Hematopoietic multipotent progenitor cell treated with erythropoietin and hydrocortisone succinate and interleukin-3 and kit ligand, for 15 days (in vitro differentiated cells): ENCODE measurements at regions not wholly inside any gene's neighbourhood (a gene's known extent, or its start where the extent isn't known, plus 50 kb on each side); places are given as distances from the start of the nearest gene placed in this dataset.
"Not testable (repeated sequence)": the region's sequence is repeated elsewhere in the genome, so short reads cannot be mapped to it uniquely, and the experiment has no call there.

Experiments used
- DNase-seq: peaks from one replicate; pipeline ENCODE4 v3.0.0-alpha.2; 2015; ENCODE audit warnings: low spot score

DNA sequence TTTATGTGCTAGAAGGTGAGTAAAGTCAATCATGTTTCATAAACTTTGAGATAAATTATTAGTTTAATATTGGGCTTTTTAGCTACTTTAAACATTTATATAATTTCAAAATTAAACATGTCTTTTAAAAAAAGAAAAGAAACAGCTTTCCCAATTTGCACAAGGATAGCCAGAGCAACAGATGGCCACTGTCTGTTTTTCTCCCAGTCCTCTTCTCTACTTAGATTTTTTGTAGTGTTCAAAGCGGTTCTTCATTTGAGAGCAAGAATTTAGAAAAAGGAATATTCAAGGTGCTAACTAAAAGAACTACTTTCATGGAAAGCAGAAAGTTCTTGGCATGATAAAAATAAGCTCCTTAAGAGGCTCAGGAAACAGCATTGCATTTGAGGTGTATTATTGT, 128.3 kb upstream of the MIR17HG start:
- DNase-seq: no peak

DNA sequence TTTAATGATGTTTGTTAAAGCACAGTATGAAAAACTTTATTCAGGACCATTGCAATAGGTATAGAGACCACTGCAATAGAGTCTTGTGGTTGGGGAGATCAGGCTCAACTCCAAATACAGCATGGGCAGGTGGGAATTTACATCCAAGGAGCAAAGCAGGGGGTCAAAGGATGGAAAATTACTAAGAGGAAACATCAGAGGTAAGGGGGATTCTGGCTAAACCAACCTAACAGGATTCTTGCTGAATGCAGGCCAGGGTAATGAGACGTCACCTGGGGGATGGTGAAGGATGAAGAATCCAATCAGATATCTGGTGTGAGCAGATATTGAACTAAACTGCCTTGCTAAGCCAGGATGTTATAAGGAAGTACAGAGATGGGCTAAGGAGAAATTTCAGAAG, 126.6 kb upstream of the MIR17HG start:
- DNase-seq: no peak

DNA sequence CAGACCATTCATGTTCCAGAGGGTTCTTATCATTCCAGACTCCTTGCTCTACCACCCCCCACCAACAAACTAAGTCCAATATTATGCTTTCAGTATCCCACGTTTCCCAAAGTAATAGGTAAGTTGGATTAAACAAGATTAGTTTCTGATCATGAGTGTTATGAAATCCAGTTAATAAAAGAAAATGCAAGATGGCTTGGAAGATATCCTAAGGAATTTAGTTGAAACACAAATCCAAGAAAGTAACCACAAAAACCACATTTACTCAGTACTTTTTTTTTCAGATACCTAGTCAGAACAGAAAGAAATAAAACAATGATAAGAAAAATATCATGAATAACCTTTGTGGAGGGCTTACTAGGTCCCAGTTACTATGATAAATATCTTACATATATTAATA, 119.4 kb upstream of the MIR17HG start:
- no peak for DNase-seq

DNA sequence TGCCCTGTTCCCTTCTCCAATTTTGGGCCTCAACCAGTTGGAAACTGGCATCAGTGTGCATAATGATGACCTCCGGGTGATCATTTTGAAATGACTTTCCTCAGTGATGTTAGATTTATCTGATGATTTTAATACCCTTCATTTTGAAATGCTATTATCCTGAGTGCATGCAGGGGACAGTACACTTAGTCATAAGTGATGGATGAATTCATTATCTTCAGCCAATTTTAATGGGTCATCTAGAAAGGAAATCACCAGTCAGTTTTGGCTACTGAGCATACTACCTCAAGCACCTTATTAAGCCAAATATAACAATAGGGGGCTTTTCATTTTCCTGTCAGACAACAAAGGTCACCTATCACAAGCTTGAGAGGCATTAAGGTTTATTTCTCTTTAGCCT, 118.5 kb upstream of the MIR17HG start:
- no peak for DNase-seq

DNA sequence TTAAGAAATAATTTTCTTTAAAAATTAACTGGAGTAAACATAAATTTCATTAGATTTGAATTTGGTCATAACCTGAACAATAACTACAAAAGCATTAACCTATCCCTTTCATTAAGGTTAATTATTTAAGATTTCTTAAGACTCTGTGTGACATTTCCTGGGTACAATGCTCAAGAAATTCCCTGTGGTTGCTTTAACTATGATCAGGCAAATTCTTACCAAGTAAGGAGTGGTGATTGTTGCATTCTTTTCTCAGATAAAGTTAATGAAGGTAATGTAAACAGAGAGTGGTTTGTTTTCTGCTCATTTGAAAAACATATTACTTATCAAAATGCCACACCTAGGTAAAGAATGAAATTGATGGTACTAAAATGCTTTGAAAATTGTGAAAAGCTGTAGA, 114.8 kb upstream of the MIR17HG start:
- no peak for DNase-seq

DNA sequence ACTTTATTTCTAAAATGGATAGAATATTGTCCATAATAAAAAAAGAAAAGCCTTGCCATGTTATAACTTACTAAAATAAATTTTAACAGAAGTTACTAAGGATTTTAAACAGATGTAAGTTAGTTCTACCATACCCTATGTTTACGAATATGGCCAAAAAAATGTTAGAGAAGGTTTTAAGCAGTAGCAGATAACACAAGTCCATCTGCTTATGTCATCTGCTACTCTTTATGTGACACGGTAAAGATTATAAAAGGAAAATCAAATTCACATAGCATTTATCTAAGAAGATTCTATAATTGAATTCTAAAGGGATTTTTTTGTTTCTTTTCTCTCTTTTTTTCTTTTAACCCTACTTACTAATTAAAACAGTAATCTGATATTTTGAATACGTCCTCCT, 114.2 kb upstream of the MIR17HG start:
- no peak for DNase-seq

DNA sequence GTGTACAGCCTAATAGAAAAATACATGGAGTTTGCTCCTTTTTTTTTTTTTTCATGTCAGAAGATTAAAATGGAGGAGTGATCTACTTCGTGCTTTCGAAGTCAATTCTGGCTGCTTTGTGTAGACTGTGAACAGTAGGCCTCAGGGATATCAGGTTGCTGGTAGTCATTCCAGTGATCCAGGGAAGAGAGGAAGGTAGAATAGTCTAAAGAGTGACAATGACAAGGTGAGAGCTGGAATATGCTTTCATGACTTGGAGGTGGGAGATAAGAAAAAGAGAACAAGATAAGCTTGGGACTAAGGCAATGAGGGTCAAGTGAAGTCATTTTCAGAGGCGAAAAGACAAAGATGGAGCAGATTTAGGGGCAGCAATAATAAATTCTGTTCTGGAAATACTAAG, 111.3 kb upstream of the MIR17HG start:
- no peak for DNase-seq

DNA sequence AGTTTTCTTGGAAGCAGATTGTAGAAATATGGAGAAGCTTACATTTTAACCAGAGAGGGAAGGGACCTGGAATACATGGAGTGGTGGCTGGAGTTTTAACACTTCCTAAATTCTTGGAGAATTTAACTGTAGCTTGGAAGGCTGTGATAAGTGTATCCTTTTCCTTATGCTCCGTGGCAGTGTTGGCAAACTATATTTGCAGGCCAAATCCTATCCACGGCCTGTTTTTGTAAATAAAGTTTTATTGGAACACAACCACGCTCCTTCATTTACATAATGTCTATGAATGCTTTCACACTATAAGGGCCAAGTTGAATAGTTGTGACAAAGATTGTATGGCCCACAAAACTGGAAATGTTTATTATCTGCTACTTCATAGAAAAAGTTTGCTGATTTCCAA, 110.6 kb upstream of the MIR17HG start:
- no peak for DNase-seq

DNA sequence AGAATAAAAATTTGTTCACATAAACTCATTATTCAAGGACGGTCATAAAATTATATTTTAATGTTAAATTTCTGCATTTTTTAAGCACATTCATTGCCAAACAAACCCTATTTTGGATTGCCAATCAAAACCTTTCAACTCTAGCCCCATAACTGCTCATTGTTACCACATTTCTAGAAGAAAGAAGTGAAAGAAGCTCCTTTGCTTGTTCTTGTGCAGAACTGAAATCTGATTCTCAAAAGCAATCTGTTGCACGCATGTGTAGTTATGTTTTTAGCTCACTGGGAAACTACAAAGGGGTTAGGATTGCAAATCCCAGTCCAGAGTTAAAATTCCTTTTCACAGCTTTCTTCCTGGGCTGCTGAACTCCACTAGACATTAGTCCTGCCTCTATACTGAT, 109.5 kb upstream of the MIR17HG start:
- no peak for DNase-seq

DNA sequence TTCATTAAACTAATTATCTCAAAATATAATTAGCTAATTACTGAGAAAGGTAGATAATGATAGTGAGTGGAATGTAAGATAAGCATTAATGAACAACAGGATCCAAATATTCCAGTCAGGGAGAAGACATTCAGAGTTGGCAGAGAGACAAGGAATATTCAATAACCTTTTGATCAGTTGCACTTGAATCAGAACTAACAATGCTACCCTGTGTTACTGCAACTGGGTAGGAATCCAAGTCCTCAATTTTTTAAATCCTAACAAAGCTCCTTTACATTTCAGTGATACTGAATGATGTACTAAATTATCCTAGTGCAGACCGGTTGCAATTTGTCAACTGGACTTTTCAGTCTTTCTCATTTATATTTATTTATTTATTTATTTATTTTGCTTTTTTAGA, 107.1 kb upstream of the MIR17HG start:
- no peak for DNase-seq

DNA sequence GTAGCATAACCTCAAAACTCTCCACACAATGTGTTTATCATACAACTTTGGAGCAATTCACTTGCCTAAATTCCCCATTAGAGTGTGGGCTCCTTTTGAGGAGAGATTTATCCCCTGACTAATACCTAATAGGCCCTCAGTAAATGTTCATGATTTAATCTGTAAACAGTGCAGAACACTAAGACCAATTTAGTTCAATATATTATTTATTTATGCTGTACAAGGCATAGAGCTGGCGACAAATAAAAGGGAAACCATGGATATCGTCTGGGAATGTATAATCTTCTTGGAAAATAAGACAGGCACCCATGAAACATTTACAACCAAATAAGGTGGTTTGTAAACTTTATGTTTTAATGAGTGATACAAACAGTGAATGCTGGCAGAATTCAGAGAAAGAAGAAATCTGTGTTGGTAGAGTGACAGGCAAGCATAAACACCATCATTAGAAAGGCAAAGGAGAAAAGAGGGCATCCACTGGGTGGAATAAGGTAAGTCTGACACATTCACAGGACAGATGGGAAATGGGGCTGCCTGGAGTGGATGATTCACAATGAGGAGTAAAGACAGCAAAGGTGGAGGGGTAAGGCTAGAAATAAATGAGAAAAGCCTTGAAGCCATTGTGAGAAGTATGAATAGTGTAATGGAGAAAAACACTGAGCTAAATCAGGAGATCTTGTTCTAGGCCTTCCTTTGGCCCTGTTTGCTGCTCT, 106.1 kb upstream of the MIR17HG start:
- DNase-seq: no peak

DNA sequence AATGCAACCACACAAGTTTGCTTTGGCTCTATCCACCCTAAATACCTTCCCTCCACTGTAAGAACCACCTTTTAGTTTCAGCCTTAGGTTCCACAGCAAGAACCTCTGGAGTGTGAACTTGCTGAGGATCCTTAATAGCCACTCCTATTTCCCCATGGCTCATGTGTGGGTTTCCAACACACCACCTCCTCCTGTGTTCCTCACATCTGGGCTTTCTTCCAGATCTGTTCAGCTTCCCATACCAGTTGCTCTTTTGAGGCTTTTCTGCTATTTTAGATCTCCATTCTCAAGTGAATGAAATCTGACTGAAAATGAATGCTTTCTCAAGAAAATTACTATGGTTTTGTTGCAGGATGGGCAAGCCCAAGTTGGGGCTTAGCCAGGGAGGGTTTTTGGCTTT, 104.8 kb upstream of the MIR17HG start:
- no peak for DNase-seq

DNA sequence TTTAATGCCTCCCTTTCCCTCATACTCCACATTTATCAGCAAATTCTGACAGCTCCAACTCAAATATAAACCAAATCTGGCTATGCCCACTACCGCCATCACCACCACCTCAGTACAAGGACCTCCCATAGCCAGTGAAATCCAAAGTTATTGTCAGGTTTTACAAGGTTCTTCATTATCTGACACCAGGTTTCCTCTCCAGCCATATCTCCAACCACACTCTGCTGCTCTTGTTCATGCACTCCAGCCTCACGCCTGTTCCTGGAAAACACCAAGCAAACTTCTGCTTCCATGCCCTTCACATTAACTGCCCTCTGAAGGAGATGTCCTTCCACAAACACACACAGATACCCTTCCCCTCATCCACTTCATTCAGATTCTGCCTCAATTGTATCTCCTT, 102.2 kb upstream of the MIR17HG start:
- no peak for DNase-seq

DNA sequence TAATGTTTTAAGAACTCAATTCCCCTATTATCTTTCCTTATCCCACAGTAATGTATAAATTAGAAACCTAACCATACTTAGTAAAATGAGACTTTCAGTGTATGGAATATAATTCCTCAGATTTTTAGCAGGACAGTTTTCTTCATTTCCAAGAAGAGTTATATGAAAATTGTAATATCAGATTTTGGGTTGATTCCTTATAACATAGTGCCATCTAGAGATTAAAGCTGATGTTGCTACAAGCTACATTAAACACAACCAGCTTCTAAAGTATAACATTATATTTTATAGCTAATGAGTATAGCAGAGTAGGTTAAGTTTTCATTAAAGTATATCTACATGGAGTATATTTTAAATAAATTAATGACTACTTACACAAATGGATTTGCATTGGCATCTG, 99.7 kb upstream of the MIR17HG start:
- DNase-seq: no peak

DNA sequence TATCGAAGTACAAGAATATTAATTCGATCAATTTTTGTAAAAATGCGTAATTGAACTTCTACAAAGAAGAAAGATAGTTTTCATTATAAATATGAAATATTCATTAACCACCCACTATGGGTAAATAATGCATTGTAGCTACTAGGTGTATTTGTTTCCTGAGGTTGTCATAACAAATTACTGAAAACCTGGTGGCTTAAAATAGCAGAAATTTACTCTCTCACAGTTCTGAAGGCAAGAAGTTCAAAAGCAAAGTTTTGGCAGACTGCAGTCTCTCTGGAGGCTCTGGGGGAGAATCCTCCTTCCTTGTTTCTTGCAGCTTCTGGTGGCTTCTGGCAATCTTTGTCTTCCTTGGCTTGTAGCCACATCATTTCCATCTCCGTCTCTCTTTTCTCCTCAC, 99.2 kb upstream of the MIR17HG start:
- DNase-seq: no peak

DNA sequence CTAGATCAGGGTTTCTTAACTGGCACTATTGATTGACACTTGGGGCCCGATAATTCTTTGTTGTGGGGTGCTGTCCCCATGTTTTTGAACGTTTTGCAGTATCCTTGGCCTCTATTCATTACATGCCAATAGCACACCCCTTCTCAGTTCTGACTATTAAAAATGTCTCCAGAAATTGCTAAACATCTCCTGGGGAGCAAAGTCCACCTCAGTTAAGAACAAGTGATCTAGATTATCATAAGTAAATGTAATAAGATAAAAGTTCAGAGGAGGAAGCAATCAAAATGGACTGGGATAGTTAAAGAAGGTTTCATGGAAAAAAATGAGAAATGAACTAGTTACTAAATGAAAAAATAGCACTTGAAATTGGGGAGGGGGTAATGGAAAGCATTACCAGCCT, 98.1 kb upstream of the MIR17HG start:
- DNase-seq: no peak

DNA sequence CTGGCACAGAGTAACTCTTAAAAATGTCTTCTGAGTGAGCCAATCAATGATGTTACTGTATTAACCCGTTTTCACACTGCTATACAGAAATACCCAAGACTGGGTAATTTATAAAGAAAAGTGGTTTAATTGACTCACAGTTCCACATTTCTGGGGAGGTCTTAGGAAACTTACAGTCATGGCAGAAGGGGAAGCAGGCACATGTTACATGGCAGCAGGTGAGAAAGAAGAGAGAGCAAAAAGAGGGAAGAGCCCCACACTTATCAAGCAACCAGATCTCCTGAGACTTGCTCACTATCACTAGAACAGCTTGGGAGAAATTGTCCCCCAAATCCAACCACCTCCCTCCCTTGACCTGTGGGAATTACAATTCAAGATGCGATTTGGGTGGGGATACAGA, 97.6 kb upstream of the MIR17HG start:
- no peak for DNase-seq

DNA sequence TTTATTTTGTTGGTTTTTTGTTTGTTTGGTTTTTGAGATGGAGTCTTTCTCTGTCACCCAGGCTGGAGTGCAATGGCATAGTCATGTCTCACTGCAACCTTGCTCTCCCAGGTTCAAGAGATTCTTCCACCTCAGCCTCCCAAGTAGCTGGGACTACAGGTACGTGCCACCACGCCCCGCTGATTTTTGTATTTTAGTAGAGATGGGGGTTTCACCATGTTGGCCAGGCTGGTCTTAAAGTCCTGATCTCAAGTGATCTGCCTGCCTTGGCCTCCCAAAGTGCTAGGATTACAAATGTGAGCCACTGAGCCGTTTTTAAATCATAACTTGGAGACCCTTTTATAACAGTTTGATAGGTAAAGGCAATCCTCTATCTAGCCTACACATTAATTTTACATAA, 95.9 kb upstream of the MIR17HG start:
- DNase-seq: not testable (repeated sequence)

DNA sequence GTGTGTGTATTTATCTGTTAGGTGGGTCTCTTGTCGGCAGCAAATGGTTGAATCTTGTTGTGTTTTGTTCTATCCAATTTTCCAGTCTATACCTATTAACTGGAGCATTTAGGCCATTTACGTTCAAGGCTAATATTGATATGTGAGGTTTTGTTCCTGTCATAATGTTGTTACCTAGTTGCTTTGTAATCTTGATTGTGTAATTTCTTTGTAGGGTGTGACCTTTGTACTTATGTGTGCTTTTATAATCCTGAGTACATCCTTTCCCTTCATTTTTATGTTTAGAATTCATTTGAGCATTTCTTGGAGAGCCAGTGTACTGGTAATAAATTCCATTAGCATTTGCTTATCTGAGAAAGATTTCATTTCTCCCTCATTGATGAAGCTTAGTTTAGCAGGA, 83.0 kb upstream of the MIR17HG start:
- DNase-seq: no peak

DNA sequence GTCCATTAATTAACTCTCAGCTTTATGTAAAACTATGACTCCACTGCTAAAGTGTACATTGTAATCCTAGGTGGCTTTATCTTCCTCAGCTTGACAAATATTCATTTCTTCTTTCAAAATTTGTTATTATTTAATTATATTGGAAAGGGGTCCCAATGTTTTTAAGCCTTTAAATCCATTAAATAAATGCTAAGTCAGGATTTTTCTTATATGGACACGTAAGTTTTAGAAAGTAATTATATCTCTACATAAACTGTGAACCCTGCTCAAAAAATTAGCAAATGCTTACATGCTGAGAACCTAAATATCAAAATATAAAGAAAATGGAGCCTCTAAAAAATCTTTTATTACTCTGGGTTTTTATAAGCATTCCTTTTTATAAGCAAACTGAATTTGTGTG, 78.2 kb upstream of the MIR17HG start:
- DNase-seq: no peak

DNA sequence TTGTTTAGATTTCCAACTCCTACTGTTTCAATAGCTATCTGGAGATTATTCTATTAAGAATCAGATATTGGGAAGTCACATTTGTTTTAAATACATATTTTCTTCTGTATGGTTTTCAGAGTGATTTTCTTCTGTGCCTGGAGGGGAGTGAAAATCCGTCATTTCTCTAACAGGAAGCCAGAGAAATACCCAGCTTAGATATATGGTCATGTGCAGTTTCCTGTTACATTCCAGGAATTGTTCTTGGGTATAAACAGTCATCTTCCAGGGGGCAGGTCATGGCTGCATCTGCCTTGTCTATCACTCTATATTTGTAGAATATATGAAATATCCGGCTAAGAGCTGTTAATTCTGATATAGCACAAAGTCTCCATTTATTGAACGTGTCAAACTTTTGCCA, 77.5 kb upstream of the MIR17HG start:
- no peak for DNase-seq

DNA sequence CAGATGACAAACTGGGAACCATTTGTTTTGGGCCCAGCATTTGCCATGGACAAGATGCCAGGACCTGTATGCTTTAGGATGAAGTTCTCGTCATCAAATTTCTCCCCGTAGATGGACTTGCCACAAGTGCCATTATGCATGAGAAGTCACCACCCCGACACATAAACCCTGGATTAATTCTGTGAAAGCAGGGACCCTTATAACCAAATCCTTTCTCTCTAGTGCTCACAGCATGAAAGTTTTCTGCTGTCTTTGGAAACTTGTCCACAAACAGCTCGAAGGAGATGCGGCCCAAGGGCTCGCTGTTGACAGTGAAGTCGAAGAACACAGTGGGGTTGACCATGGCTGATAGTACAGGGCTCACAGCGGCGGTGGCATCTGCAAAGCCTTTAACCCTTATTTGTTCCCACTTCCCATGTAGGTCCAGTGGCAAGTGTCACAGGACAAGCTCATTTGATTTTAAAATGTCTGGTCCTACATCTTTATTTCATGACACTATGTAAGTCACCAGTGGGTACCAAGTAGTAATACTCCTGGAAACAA, 75.2 kb upstream of the MIR17HG start:
- DNase-seq: no peak

DNA sequence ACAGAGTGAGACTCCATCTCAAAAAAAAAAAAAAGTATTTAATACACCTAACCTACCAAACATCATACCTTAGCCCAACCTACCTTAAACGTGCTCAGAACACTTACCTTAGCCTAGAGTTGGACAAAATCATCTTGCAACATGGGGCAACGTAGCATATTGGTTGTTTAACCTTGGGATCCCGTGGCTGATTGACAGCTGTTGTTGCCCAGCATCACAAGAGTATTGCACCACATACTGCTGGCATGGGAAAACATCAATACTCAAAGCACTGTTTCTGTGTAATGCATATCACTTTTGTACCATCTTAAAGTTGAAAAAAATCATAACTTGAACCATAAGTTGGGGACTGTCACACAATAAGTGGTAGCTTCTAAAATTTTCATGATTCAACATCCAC, 73.8 kb upstream of the MIR17HG start:
- DNase-seq: no peak

DNA sequence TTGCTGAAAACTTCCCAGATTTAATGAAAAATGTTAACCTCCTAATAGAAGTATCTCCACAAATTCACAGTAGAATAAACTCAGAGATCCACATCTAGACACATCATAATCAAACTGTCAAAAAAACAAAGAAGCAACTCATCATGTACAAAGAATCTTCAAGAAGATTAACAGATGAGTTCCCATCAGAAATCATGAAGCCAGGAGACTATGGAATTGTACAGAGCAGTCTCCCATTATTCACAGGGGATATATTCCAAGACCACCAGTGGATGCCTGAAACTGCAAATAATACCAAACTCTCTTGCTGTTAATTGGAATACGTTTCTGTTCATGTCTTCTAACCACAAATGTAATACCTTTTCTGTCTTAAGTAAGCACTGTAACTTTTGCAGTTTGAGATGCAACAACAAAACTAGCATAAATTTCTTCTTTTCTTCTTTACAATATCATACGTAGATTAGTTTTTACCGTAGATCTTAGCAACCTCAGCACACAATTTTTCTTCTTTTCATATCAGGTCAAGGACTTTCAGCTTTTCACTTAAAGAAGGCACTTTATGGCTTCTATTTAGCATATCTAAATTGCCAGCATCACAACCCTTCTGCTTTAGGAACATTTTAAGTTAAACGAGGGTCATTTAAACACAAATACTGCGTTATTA, 70.3 kb upstream of the MIR17HG start:
- no peak for DNase-seq
